H1 (cell line): ENCODE measurements at regions not wholly inside any gene's neighbourhood (a gene's known extent, or its start where the extent isn't known, plus 50 kb on each side); places are given as distances from the start of the nearest gene placed in this dataset.

ENCODE experiments used
- CTCF ChIA-PET: fragments of 300-600 bp; sonication (Branson Sonifier 250); formaldehyde crosslinking; loops from one replicate; lab custom pipeline; 2021; ENCODE audit not compliant: partially characterized antibody; lab: Charles Lee
- POLR2A ChIA-PET: fragments of 300-600 bp; sonication (Branson Sonifier 250); formaldehyde crosslinking; loops from one replicate; lab custom pipeline; 2021; ENCODE audit warnings: inconsistent platforms; ENCODE audit not compliant: partially characterized antibody; lab: Charles Lee
- DNase-seq, 2 experiments: peaks; one replicate each; pipeline versions ENCODE4 v3.0.0 to v3.0.0-alpha.2; 2010 to 2022; ENCODE audit warnings: low spot score in 2 of 2, low read depth in 1 of 2, mixed read lengths in 1 of 2
- FAIRE-seq: peaks from 2 replicates; lab custom pipeline; 2011; peaks lifted over from hg19 to GRCh38; lab: Jason Lieb, UNC
- H2AFZ ChIP-seq: 2 replicates; pipeline ENCODE4 v1.8.1; 2012; ENCODE audit warnings: low read length, inconsistent platforms
- H2AK5ac ChIP-seq: 2 replicates; pipeline ENCODE4 v1.6.1; 2013; ENCODE audit warnings: low read depth, low read length
- H2BK120ac ChIP-seq: replicated peaks from 2 replicates; pipeline ENCODE3; 2013; ENCODE audit warnings: low read depth, low read length, inconsistent platforms
- H2BK12ac ChIP-seq: 2 replicates; pipeline ENCODE4 v1.6.1; 2013; ENCODE audit warnings: low read depth, low read length
- H2BK15ac ChIP-seq: 2 replicates; pipeline ENCODE4 v1.6.1; 2013; ENCODE audit warnings: low read length
- H2BK20ac ChIP-seq: 2 replicates; pipeline ENCODE4 v1.6.1; 2013; ENCODE audit warnings: low read length
- H2BK5ac ChIP-seq: 2 replicates; pipeline ENCODE4 v1.6.1; 2013; ENCODE audit warnings: low read depth, low read length
- H3K14ac ChIP-seq: 2 replicates; pipeline ENCODE4 v1.6.1; 2013; ENCODE audit warnings: inconsistent platforms; ENCODE audit not compliant: insufficient read length
- H3K18ac ChIP-seq: 2 replicates; pipeline ENCODE4 v1.6.1; 2013; ENCODE audit warnings: low read length; ENCODE audit errors: extremely low read depth
- H3K23ac ChIP-seq: 2 replicates; pipeline ENCODE4 v1.6.1; 2013; ENCODE audit warnings: inconsistent platforms; ENCODE audit not compliant: insufficient read length
- H3K23me2 ChIP-seq: 2 replicates; pipeline ENCODE4 v1.6.1; 2013; ENCODE audit warnings: low read depth, low read length
- H3K27ac ChIP-seq: 2 replicates; pipeline ENCODE4 v1.6.1; 2011; ENCODE audit warnings: low read depth, low read length, inconsistent platforms
- H3K27me3 ChIP-seq, 4 experiments: replicated peaks in 1 of 4; 1 replicate in 1 of 4; 2 replicates in 3 of 4; pipeline versions ENCODE4 v1.6.1 to v1.8.1; 2011 to 2013; ENCODE audit warnings: low read length in 3 of 4, mild to moderate bottlenecking in 3 of 4, inconsistent platforms in 2 of 4, mixed read lengths in 2 of 4, moderate library complexity in 1 of 4; ENCODE audit not compliant: control insufficient read depth in 3 of 4, insufficient read depth in 3 of 4; ENCODE audit errors: extremely low read depth in 1 of 4
- H3K36me3 ChIP-seq, 4 experiments: 2 replicates each; pipeline versions ENCODE4 v1.6.1 to v1.8.1; 2011 to 2013; ENCODE audit warnings: mild to moderate bottlenecking in 4 of 4, low read length in 3 of 4, moderate library complexity in 2 of 4, control low read depth in 1 of 4, inconsistent platforms in 1 of 4; ENCODE audit not compliant: insufficient read depth in 4 of 4, control insufficient read depth in 2 of 4
- H3K4ac ChIP-seq: replicated peaks from 2 replicates; pipeline ENCODE3; 2013; ENCODE audit warnings: low read length, low read depth, mixed read lengths, inconsistent platforms; ENCODE audit not compliant: insufficient read length
- H3K4me1 ChIP-seq, 4 experiments: replicated peaks in 1 of 4; 1 replicate in 1 of 4; 2 replicates in 3 of 4; pipeline versions ENCODE4 v1.6.1 to v1.8.1; 2011 to 2013; ENCODE audit warnings: low read length in 3 of 4, inconsistent platforms in 2 of 4, mixed read lengths in 1 of 4; ENCODE audit not compliant: insufficient read depth in 4 of 4, control insufficient read depth in 3 of 4
- H3K4me2 ChIP-seq, 2 experiments: 2 replicates each; pipeline versions ENCODE4 v1.6.1 to v1.8.1; 2011 to 2013; ENCODE audit warnings: low read depth in 2 of 2, low read length in 2 of 2, control low read depth in 1 of 2, inconsistent platforms in 1 of 2, mild to moderate bottlenecking in 1 of 2; ENCODE audit not compliant: insufficient read depth in 1 of 2
- H3K4me3 ChIP-seq, 4 experiments: fragments of 200-600, 300-600 bp in 1 of 4; sonication (generic), shearing (Covaris generic), sonication (Bioruptor Twin) in 1 of 4; 2 replicates each; pipeline versions ENCODE4 v1.5.1 to v1.8.1; 2011 to 2016; ENCODE audit warnings: low read length in 4 of 4, low read depth in 3 of 4, control low read depth in 2 of 4, inconsistent platforms in 2 of 4, mild to moderate bottlenecking in 2 of 4, mixed read lengths in 1 of 4, moderate library complexity in 1 of 4; ENCODE audit not compliant: insufficient read depth in 2 of 4; ENCODE audit errors: extremely low read depth in 1 of 4
- H3K56ac ChIP-seq: replicated peaks from 2 replicates; pipeline ENCODE3; 2013; ENCODE audit warnings: low read depth, mild to moderate bottlenecking, mixed read lengths, low read length, inconsistent platforms; ENCODE audit not compliant: insufficient read length
- H3K79me1 ChIP-seq: 2 replicates; pipeline ENCODE4 v1.6.1; 2013; ENCODE audit warnings: low read depth, low read length, control low read depth
- H3K79me2 ChIP-seq, 2 experiments: 2 replicates each; pipeline versions ENCODE4 v1.6.1 to v1.8.1; 2012 to 2013; ENCODE audit warnings: low read length in 2 of 2, mild to moderate bottlenecking in 2 of 2, inconsistent platforms in 1 of 2; ENCODE audit not compliant: insufficient read depth in 2 of 2, control insufficient read depth in 1 of 2
- H3K9ac ChIP-seq, 4 experiments: replicated peaks in 1 of 4; 1 replicate in 1 of 4; 2 replicates in 3 of 4; pipeline versions ENCODE4 v1.6.1 to v1.8.1; 2011 to 2013; ENCODE audit warnings: low read depth in 3 of 4, low read length in 3 of 4, control low read depth in 2 of 4, mild to moderate bottlenecking in 2 of 4, moderate library complexity in 2 of 4, inconsistent platforms in 1 of 4; ENCODE audit errors: extremely low read depth in 1 of 4
- H3K9me3 ChIP-seq, 2 experiments: 2 replicates each; pipeline versions ENCODE4 v1.6.1 to v1.8.1; 2012 to 2013; ENCODE audit warnings: mild to moderate bottlenecking in 2 of 2, moderate library complexity in 2 of 2, control low read depth in 1 of 2, inconsistent platforms in 1 of 2, low read depth in 1 of 2, low read length in 1 of 2, mixed read lengths in 1 of 2; ENCODE audit not compliant: insufficient read depth in 2 of 2
- H4K20me1 ChIP-seq, 2 experiments: replicated peaks in 1 of 2; 2 replicates each; pipeline versions ENCODE3 to v1.8.1; 2011 to 2013; ENCODE audit warnings: inconsistent platforms in 2 of 2, low read length in 2 of 2, mild to moderate bottlenecking in 1 of 2; ENCODE audit not compliant: insufficient read depth in 2 of 2, control insufficient read depth in 1 of 2
- H4K5ac ChIP-seq: 2 replicates; pipeline ENCODE4 v1.6.1; 2013; ENCODE audit warnings: low read length, low read depth, mixed read lengths, inconsistent platforms; ENCODE audit not compliant: insufficient read length
- H4K8ac ChIP-seq: 2 replicates; pipeline ENCODE4 v1.8.0; 2013; ENCODE audit warnings: mild to moderate bottlenecking, moderate library complexity, low read length, inconsistent platforms; ENCODE audit not compliant: insufficient read depth; ENCODE audit errors: extremely low read depth
- H4K91ac ChIP-seq: replicated peaks from 2 replicates; pipeline ENCODE3; 2013; ENCODE audit warnings: low read length, mixed read lengths, inconsistent platforms; ENCODE audit not compliant: insufficient read length
- CHD1 ChIP-seq: IDR thresholded peaks from 2 replicates; pipeline ENCODE4 v1.6.1; 2012; ENCODE audit warnings: low read depth, low read length, improper control_type of control experiment
- CTBP2 ChIP-seq: IDR thresholded peaks from 2 replicates; pipeline ENCODE4 v1.7.0; 2011; ENCODE audit warnings: borderline replicate concordance, mild to moderate bottlenecking, moderate library complexity, mixed read lengths, low read length; ENCODE audit not compliant: insufficient read depth, insufficient read length
- EGR1 ChIP-seq: IDR thresholded peaks from 2 replicates; pipeline ENCODE4 v1.6.1; 2011; ENCODE audit warnings: low read depth, low read length, borderline replicate concordance
- JUND ChIP-seq: IDR thresholded peaks from 2 replicates; pipeline ENCODE4 v1.6.1; 2011; ENCODE audit warnings: mild to moderate bottlenecking, improper control_type of control experiment, low read length
- RXRA ChIP-seq: IDR thresholded peaks from 2 replicates; pipeline ENCODE4 v1.6.1; 2011; ENCODE audit warnings: low read depth, mild to moderate bottlenecking, low read length, moderate library complexity; ENCODE audit not compliant: insufficient read depth
- WGBS, 2 experiments: shearing (Covaris generic) in 1 of 2; methylation state at CpG; one replicate each; pipeline versions ENCODE4 v1.1.6 to v1.1.7; 2013 to 2015; ENCODE audit warnings: low lambda C conversion rate in 2 of 2, mixed read lengths in 2 of 2, inconsistent platforms in 1 of 2, low coverage in 1 of 2, missing lambda C conversion rate in 1 of 2; ENCODE audit not compliant: insufficient replicate concordance in 2 of 2, insufficient coverage in 1 of 2, insufficient read length in 1 of 2; ENCODE audit errors: extremely low coverage in 1 of 2, missing lambda C conversion rate in 1 of 2; 5-methylcytosine and 5-hydroxymethylcytosine counted together

- Histone ChIP-seq H2BK20ac (no peak overlapping the region), H3K23me2 (no peaks in the 10 kb centered on the region), H2BK5ac (no peak overlapping the region), H3K23ac (no peak overlapping the region), H3K56ac (no peak overlapping the region), H2BK12ac (no peak overlapping the region), H3K9me3 (no peaks in the 10 kb centered on the region), H2AK5ac (no peak overlapping the region), H3K4me1 (no peaks in the 10 kb centered on the region), H2BK120ac (no peak overlapping the region), H2BK15ac (no peak overlapping the region), H3K4me3 (no peak overlapping the region), H3K27me3 (no peaks in the 10 kb centered on the region), H4K20me1 (no peaks in the 10 kb centered on the region), H4K91ac (no peak overlapping the region), H3K79me1 (no peaks in the 10 kb centered on the region), H3K4ac (no peak overlapping the region), H4K8ac (no peak overlapping the region), H3K36me3 (no peaks in the 10 kb centered on the region), H3K4me2 (no peak overlapping the region), H3K14ac (no peak overlapping the region), H2AFZ (no peak overlapping the region), H3K18ac (no peak overlapping the region), H4K5ac (no peak overlapping the region), H3K79me2 (no peaks in the 10 kb centered on the region), H3K9ac (no peak overlapping the region), H3K27ac (no peak overlapping the region)
- FAIRE-seq (no peak), DNase-seq (no peak)
- ChIA-PET POLR2A (no interaction called here), CTCF (no interaction called here)
- WGBS, 2 experiments: 91% methylated on average over 2 of the region's 2 CpGs; no CpG with 5 or more reads in 1 of the 2 experiments
- TF ChIP-seq CTBP2 (no peak), RXRA (no peak), EGR1 (no peak), CHD1 (no peak), JUND (no peak)
Observed at GRCh38 chr12:86647800-86648199, 391.6 kb upstream of the MGAT4C start.
